ENCODE measurements at regions not wholly inside any gene's neighbourhood (a gene's known extent, or its start where the extent isn't known, plus 50 kb on each side); places are given as distances from the start of the nearest gene placed in this dataset.

DNA sequence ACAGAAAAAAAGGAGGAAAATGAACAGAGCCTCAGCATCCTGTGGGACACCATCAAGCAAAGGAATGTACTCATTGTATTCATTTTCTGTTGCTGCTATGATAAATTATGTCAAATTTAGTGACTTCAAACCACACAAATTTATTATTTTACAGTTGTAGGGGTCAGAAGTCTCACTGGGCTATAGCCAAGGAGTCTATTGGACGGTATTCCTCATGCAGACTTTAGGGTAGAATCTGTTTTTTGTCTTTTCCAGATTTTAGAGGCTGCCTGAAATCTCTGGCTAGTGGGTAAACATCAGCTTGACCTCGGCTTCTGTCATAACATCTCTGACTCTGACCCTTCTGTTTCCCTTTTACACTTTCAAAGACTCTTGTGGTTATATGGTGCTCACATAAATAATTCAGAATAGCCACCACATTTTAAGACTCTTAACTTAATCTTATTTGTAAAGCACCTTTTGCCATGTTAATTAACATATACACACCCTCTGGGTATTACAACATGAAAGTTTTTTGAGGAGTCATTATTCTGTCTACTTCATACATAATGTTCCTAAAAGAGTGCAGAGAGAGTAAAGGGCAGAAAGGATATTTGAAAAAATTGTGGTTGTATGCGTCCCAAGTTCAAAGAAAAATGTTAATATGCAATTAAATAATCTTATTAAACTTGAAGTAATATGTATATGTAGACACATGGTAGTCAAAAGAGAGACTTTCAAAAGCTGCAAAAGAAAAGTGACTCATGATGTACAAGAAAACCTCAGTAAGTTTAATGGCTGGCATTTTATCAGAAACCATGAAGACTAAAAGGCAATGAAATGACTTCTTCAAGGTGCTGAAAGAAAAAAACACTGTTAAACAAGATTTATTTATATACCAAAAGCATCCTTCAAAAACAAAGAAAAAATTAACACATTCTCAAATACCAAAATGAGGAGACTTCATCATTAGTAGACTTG, 70.8 kb upstream of the MEOX2 start:
- TF ChIP-seq, protein P1, sequence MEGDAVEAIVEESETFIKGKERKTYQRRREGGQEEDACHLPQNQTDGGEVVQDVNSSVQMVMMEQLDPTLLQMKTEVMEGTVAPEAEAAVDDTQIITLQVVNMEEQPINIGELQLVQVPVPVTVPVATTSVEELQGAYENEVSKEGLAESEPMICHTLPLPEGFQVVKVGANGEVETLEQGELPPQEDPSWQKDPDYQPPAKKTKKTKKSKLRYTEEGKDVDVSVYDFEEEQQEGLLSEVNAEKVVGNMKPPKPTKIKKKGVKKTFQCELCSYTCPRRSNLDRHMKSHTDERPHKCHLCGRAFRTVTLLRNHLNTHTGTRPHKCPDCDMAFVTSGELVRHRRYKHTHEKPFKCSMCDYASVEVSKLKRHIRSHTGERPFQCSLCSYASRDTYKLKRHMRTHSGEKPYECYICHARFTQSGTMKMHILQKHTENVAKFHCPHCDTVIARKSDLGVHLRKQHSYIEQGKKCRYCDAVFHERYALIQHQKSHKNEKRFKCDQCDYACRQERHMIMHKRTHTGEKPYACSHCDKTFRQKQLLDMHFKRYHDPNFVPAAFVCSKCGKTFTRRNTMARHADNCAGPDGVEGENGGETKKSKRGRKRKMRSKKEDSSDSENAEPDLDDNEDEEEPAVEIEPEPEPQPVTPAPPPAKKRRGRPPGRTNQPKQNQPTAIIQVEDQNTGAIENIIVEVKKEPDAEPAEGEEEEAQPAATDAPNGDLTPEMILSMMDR (IDR thresholded peaks at IDR 0.05 in 4 of 5, conservative IDR thresholded peaks at IDR 0.05 in 1 of 5): no peak
- TF ChIP-seq POLR2A (IDR thresholded peaks at IDR 0.05): no peak
